ENCODE measurements at regions not wholly inside any gene's neighbourhood (a gene's known extent, or its start where the extent isn't known, plus 50 kb on each side); places are given as distances from the start of the nearest gene placed in this dataset.

DNA sequence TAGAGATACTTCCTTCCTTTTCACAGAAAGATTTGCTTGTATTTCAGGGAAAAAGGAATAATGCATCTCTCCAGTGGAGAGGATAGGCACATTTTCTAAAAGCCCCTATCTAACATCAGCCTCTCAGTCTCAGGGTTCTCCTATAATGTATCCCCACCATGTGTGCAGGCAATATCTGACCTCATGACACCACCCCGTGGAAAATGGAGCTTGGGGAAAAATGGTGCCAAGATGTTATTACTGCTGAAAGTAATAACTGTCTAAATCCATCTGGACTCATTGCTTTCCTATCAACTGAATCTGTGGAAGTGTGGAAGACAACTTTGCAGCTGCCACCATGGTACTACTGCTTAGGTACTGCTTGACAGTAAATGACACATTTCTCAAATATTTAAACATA lies 574.3 kb downstream of the LRRC70 start (continued):
- TF ChIP-seq BRCA1 (IDR thresholded peaks at IDR 0.05) (no peak), BRCA1 (CRISPR knock-in tag; IDR thresholded peaks at IDR 0.05) (no peak)

GRCh38 chr5:63145167-63145566 lies 566.5 kb downstream of the LRRC70 start:
- Histone ChIP-seq H2AFZ (ENCODE audit: low read depth, low read length) (no peak overlapping the region), H3K36me3 (ENCODE audit: control insufficient read depth, insufficient read depth, low read length) (no peaks in the 10 kb centered on the region), H3K4me3 (no peak overlapping the region), H3K4me2 (ENCODE audit: insufficient read depth, low read length) (no peak overlapping the region), H3K9ac (ENCODE audit: insufficient read depth in 1 of 2, low read depth in 2 of 2, low read length in 2 of 2) (no peak overlapping the region), H4K20me1 (replicated peaks; ENCODE audit: control insufficient read depth, insufficient read depth, low read length) (no peaks in the 10 kb centered on the region), H3K9me1 (ENCODE audit: control insufficient read depth, insufficient read depth, low read length) (no peaks in the 10 kb centered on the region), H3K27me3 (ENCODE audit: control insufficient read depth in 2 of 2, insufficient read depth in 2 of 2, low read length in 2 of 2) (no peaks in the 10 kb centered on the region), H3K27ac (ENCODE audit: extremely low read depth, low read depth, low read length) (no peak overlapping the region), H3K79me2 (ENCODE audit: control insufficient read depth, insufficient read depth, low read length) (no peaks in the 10 kb centered on the region), H3K4me1 (replicated peaks in 1 of 2; ENCODE audit: control insufficient read depth in 2 of 2, insufficient read depth in 2 of 2, low read length in 2 of 2) (no peaks in the 10 kb centered on the region), H3K9me3 (replicated peaks; ENCODE audit: control insufficient read depth, insufficient read depth, low read depth, low read length) (no peaks in the 10 kb centered on the region)
- DNase-seq (ENCODE audit: extremely low read depth in 1 of 4, low spot score in 3 of 4) (no peak), FAIRE-seq (no peak), ATAC-seq (no peak)
- in situ Hi-C loops (cut with MboI) (no loop called here), intact Hi-C loops (cut with micrococcal nuclease) (no loop called here)
- POLR2A ChIA-PET = no interaction called here
- no TSS peak for BruUV-seq (replicated peaks)
- 0% methylated on average over 2 of the region's 2 CpGs for WGBS (ENCODE audit: insufficient coverage, low coverage, missing lambda C conversion rate)
- CTCF ChIA-PET (ENCODE audit: low intra/inter-chr PET ratio) = no interaction called here
- TF ChIP-seq, protein P1, sequence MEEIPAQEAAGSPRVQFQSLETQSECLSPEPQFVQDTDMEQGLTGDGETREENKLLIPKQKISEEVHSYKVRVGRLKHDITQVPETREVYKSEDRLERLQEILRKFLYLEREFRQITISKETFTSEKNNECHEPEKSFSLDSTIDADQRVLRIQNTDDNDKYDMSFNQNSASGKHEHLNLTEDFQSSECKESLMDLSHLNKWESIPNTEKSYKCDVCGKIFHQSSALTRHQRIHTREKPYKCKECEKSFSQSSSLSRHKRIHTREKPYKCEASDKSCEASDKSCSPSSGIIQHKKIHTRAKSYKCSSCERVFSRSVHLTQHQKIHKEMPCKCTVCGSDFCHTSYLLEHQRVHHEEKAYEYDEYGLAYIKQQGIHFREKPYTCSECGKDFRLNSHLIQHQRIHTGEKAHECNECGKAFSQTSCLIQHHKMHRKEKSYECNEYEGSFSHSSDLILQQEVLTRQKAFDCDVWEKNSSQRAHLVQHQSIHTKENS (CRISPR knock-in tag; IDR thresholded peaks at IDR 0.05) = no peak
- no peak for TF ChIP-seq PTBP1 (IDR thresholded peaks at IDR 0.05; ENCODE audit: low read depth, low read length)
- no peak for TF ChIP-seq ATF2 (CRISPR knock-in tag; IDR thresholded peaks at IDR 0.05)
- no peak for TF ChIP-seq GATAD2A (IDR thresholded peaks at IDR 0.05)
- TF ChIP-seq EWSR1 (IDR thresholded peaks at IDR 0.05; ENCODE audit: borderline replicate concordance, low read depth, partially characterized antibody) = no peak
- TF ChIP-seq NCOA1 (IDR thresholded peaks at IDR 0.05; ENCODE audit: low read depth) = no peak
- TF ChIP-seq ZNF589 (CRISPR knock-in tag; IDR thresholded peaks at IDR 0.05; ENCODE audit: low read depth) = no peak
- no peak for TF ChIP-seq CBFA2T2 (conservative IDR thresholded peaks at IDR 0.05)
- no peak for TF ChIP-seq POLR2AphosphoS5 (IDR thresholded peaks at IDR 0.05; ENCODE audit: control insufficient read depth, insufficient read depth, low read depth, low read length)
- TF ChIP-seq THAP12 (CRISPR knock-in tag; IDR thresholded peaks at IDR 0.05) = no peak
- no peak for TF ChIP-seq ZNF311 (CRISPR knock-in tag; IDR thresholded peaks at IDR 0.05)
- TF ChIP-seq, protein P2, sequence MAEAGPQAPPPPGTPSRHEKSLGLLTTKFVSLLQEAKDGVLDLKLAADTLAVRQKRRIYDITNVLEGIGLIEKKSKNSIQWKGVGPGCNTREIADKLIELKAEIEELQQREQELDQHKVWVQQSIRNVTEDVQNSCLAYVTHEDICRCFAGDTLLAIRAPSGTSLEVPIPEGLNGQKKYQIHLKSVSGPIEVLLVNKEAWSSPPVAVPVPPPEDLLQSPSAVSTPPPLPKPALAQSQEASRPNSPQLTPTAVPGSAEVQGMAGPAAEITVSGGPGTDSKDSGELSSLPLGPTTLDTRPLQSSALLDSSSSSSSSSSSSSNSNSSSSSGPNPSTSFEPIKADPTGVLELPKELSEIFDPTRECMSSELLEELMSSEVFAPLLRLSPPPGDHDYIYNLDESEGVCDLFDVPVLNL (CRISPR knock-in tag; IDR thresholded peaks at IDR 0.05; ENCODE audit: low read depth) = no peak
- TF ChIP-seq DDX20 (tag; IDR thresholded peaks at IDR 0.05; ENCODE audit: low read depth) = no peak
- TF ChIP-seq ETV1 (tag; conservative IDR thresholded peaks at IDR 0.05; ENCODE audit: low read depth) = no peak

Measured in K562 (cell line).